ENCODE measurements at regions not wholly inside any gene's neighbourhood (a gene's known extent, or its start where the extent isn't known, plus 50 kb on each side); places are given as distances from the start of the nearest gene placed in this dataset.

GRCh38 chr3:18683900-18684299, 258.8 kb upstream of the SATB1 start:
- TF ChIP-seq MYC (IDR thresholded peaks at IDR 0.05; ENCODE audit: low read depth, low read length) (no peak), MAX (IDR thresholded peaks at IDR 0.05; ENCODE audit: low read depth, low read length) (no peak), CTCF (IDR thresholded peaks at IDR 0.05; ENCODE audit: low read depth, low read length) (no peak), POLR2A (IDR thresholded peaks at IDR 0.05; ENCODE audit: extremely low read depth, insufficient read length) (no peak)
- DNase-seq (ENCODE audit: low read depth), result no peak
- H3K4me3 ChIP-seq (ENCODE audit: low read depth, low read length), result no peak overlapping the region

- TF ChIP-seq CTCF (IDR thresholded peaks at IDR 0.05; ENCODE audit: low read depth, low read length), result no peak
- TF ChIP-seq MAX (IDR thresholded peaks at IDR 0.05; ENCODE audit: low read depth, low read length), result no peak
- TF ChIP-seq POLR2A (IDR thresholded peaks at IDR 0.05; ENCODE audit: extremely low read depth, insufficient read length), result no peak
- no peak for TF ChIP-seq MYC (IDR thresholded peaks at IDR 0.05; ENCODE audit: low read depth, low read length)
- no peak overlapping the region for H3K4me3 ChIP-seq (ENCODE audit: low read depth, low read length)
- no peak for DNase-seq (ENCODE audit: low read depth)
Observed at GRCh38 chr3:18681818-18682345, 256.7 kb upstream of the SATB1 start.

GRCh38 chr3:18680758-18681157, 255.6 kb upstream of the SATB1 start:
- no peak overlapping the region for H3K4me3 ChIP-seq (ENCODE audit: low read depth, low read length)
- no peak for DNase-seq (ENCODE audit: low read depth)
- no peak for TF ChIP-seq POLR2A (IDR thresholded peaks at IDR 0.05; ENCODE audit: extremely low read depth, insufficient read length)
- no peak for TF ChIP-seq MYC (IDR thresholded peaks at IDR 0.05; ENCODE audit: low read depth, low read length)
- TF ChIP-seq MAX (IDR thresholded peaks at IDR 0.05; ENCODE audit: low read depth, low read length), result no peak

GRCh38 chr3:18679238-18679637, 254.1 kb upstream of the SATB1 start:
- no peak for DNase-seq (ENCODE audit: low read depth)
- H3K4me3 ChIP-seq (ENCODE audit: low read depth, low read length), result no peak overlapping the region

GRCh38 chr3:18675197-18675596, 250.1 kb upstream of the SATB1 start:
- no peak for TF ChIP-seq MYC (IDR thresholded peaks at IDR 0.05; ENCODE audit: low read depth, low read length)
- no peak for TF ChIP-seq CTCF (IDR thresholded peaks at IDR 0.05; ENCODE audit: low read depth, low read length)
- TF ChIP-seq POLR2A (IDR thresholded peaks at IDR 0.05; ENCODE audit: extremely low read depth, insufficient read length), result no peak
- no peak overlapping the region for H3K4me3 ChIP-seq (ENCODE audit: low read depth, low read length)

More at GRCh38 chr3:18679238-18679637, 254.1 kb upstream of the SATB1 start:
- TF ChIP-seq MYC (IDR thresholded peaks at IDR 0.05; ENCODE audit: low read depth, low read length) (no peak), MAX (IDR thresholded peaks at IDR 0.05; ENCODE audit: low read depth, low read length) (no peak), CTCF (IDR thresholded peaks at IDR 0.05; ENCODE audit: low read depth, low read length) (no peak), POLR2A (IDR thresholded peaks at IDR 0.05; ENCODE audit: extremely low read depth, insufficient read length) (no peak)

GRCh38 chr3:18672561-18672960, 247.4 kb upstream of the SATB1 start:
- no peak overlapping the region for H3K4me3 ChIP-seq (ENCODE audit: low read depth, low read length)
- no peak for TF ChIP-seq POLR2A (IDR thresholded peaks at IDR 0.05; ENCODE audit: extremely low read depth, insufficient read length)
- no peak for DNase-seq (ENCODE audit: low read depth)

More at GRCh38 chr3:18675197-18675596, 250.1 kb upstream of the SATB1 start:
- DNase-seq (ENCODE audit: low read depth), result no peak

GRCh38 chr3:18670759-18671158, 245.6 kb upstream of the SATB1 start:
- no peak for DNase-seq (ENCODE audit: low read depth)
- H3K4me3 ChIP-seq (ENCODE audit: low read depth, low read length), result no peak overlapping the region
- TF ChIP-seq MAX (IDR thresholded peaks at IDR 0.05; ENCODE audit: low read depth, low read length) (no peak), MYC (IDR thresholded peaks at IDR 0.05; ENCODE audit: low read depth, low read length) (no peak), POLR2A (IDR thresholded peaks at IDR 0.05; ENCODE audit: extremely low read depth, insufficient read length) (no peak), CTCF (IDR thresholded peaks at IDR 0.05; ENCODE audit: low read depth, low read length) (no peak)

Data from NB4 (cell line).